IMR-90 (cell line): ENCODE measurements at regions not wholly inside any gene's neighbourhood (a gene's known extent, or its start where the extent isn't known, plus 50 kb on each side); places are given as distances from the start of the nearest gene placed in this dataset.

Experiments used
- ATAC-seq: fragments of 200-7000 bp; cut with Tn5 transposase; 2 replicates; pipeline ENCODE4 v1.9.1; 2020; ENCODE audit warnings: low read depth, mild to moderate bottlenecking, moderate library complexity
- BruUV-seq: library from RNA; stranded (reverse); fragments of 400-500 nt; replicated peaks from 2 replicates; lab custom pipeline; 2021; lab: Mats Ljungman, UMichigan
- CTCF ChIA-PET: fragments of 300-600 bp; formaldehyde crosslinking; extraction: SDS; loops from one replicate; lab custom pipeline; 2021; ENCODE audit warnings: antibody characterized with exemption; lab: Yijun Ruan, JAX
- POLR2A ChIA-PET: fragments of 300-600 bp; sonication (Branson Sonifier 250); formaldehyde crosslinking; loops from one replicate; lab custom pipeline; 2022; ENCODE audit warnings: antibody characterized with exemption; ENCODE audit not compliant: unreplicated experiment; lab: Charles Lee
- DNase-seq: peaks from one replicate; pipeline ENCODE4 v3.0.0; 2013
- H2AFZ ChIP-seq: replicated peaks from 2 replicates; pipeline ENCODE3; 2013; ENCODE audit warnings: low read length, mild to moderate bottlenecking; ENCODE audit not compliant: poor library complexity
- H2AK5ac ChIP-seq: 2 replicates; pipeline ENCODE4 v1.6.1; 2013; ENCODE audit warnings: low read depth, low read length, inconsistent platforms
- H2AK9ac ChIP-seq: replicated peaks from 2 replicates; pipeline ENCODE3; 2013; ENCODE audit warnings: mild to moderate bottlenecking, low read depth, low read length, moderate library complexity; ENCODE audit not compliant: poor library complexity
- H2BK120ac ChIP-seq: 2 replicates; pipeline ENCODE4 v1.6.1; 2013; ENCODE audit warnings: low read depth, low read length, inconsistent platforms
- H2BK15ac ChIP-seq: 3 replicates; pipeline ENCODE4 v1.6.1; 2013; ENCODE audit warnings: low read depth, low read length, inconsistent platforms
- H2BK20ac ChIP-seq: 2 replicates; pipeline ENCODE4 v1.6.1; 2013; ENCODE audit warnings: low read depth, mild to moderate bottlenecking, inconsistent platforms, low read length, moderate library complexity
- H2BK5ac ChIP-seq: 2 replicates; pipeline ENCODE4 v1.6.1; 2013; ENCODE audit warnings: mild to moderate bottlenecking, low read depth, low read length, inconsistent platforms; ENCODE audit not compliant: poor library complexity, severe bottlenecking
- H3K14ac ChIP-seq: replicated peaks from 2 replicates; pipeline ENCODE4 v1.6.1; 2013; ENCODE audit warnings: low read depth, low read length, inconsistent platforms
- H3K18ac ChIP-seq: 2 replicates; pipeline ENCODE4 v1.6.1; 2013; ENCODE audit warnings: low read depth, low read length, control low read depth
- H3K23ac ChIP-seq: 2 replicates; pipeline ENCODE4 v1.6.1; 2013; ENCODE audit warnings: low read depth, low read length, inconsistent platforms
- H3K27ac ChIP-seq: 2 replicates; pipeline ENCODE4 v1.5.1; 2013; ENCODE audit warnings: mild to moderate bottlenecking, control low read depth, low read length; ENCODE audit not compliant: insufficient read depth
- H3K27me3 ChIP-seq: 2 replicates; pipeline ENCODE4 v1.6.1; 2013; ENCODE audit warnings: low read length; ENCODE audit not compliant: control insufficient read depth, insufficient read depth
- H3K36me3 ChIP-seq: 2 replicates; pipeline ENCODE4 v1.6.1; 2013; ENCODE audit warnings: low read length, mixed read lengths; ENCODE audit not compliant: control insufficient read depth, insufficient read depth
- H3K4ac ChIP-seq: 2 replicates; pipeline ENCODE4 v1.6.1; 2013; ENCODE audit warnings: low read depth, low read length, inconsistent platforms
- H3K4me1 ChIP-seq: 2 replicates; pipeline ENCODE4 v1.6.1; 2013; ENCODE audit warnings: low read length, mixed read lengths; ENCODE audit not compliant: control insufficient read depth, insufficient read depth
- H3K4me2 ChIP-seq: 2 replicates; pipeline ENCODE4 v1.6.1; 2013; ENCODE audit warnings: low read depth, mild to moderate bottlenecking, control low read depth, low read length, moderate library complexity
- H3K4me3 ChIP-seq: 2 replicates; pipeline ENCODE4 v1.5.1; 2013; ENCODE audit warnings: low read depth, mild to moderate bottlenecking, control low read depth, low read length, moderate library complexity; ENCODE audit not compliant: insufficient read depth
- H3K56ac ChIP-seq: 2 replicates; pipeline ENCODE4 v1.6.1; 2013; ENCODE audit warnings: low read length, inconsistent platforms; ENCODE audit not compliant: insufficient read depth; ENCODE audit errors: extremely low read depth
- H3K79me1 ChIP-seq, 2 experiments: 2 replicates each; pipeline ENCODE4 v1.6.1; 2013; ENCODE audit warnings: low read length in 2 of 2, inconsistent platforms in 1 of 2, low read depth in 1 of 2
- H3K9ac ChIP-seq: 2 replicates; pipeline ENCODE4 v1.6.1; 2013; ENCODE audit warnings: low read depth, low read length, control low read depth
- H3K9me1 ChIP-seq: 2 replicates; pipeline ENCODE4 v1.6.1; 2013; ENCODE audit warnings: low read length, inconsistent platforms; ENCODE audit not compliant: insufficient read depth
- H3K9me3 ChIP-seq: 2 replicates; pipeline ENCODE4 v1.6.1; 2013; ENCODE audit warnings: low read length; ENCODE audit not compliant: control insufficient read depth, insufficient read depth
- H4K20me1 ChIP-seq: 2 replicates; pipeline ENCODE4 v1.6.1; 2013; ENCODE audit warnings: low read length, inconsistent platforms; ENCODE audit not compliant: insufficient read depth
- H4K5ac ChIP-seq: 2 replicates; pipeline ENCODE4 v1.6.1; 2013; ENCODE audit warnings: mild to moderate bottlenecking, low read depth, low read length, control low read depth
- H4K8ac ChIP-seq, 2 experiments: 2 replicates each; pipeline ENCODE4 v1.6.1; 2013; ENCODE audit warnings: low read depth in 2 of 2, low read length in 2 of 2, control low read depth in 1 of 2, inconsistent platforms in 1 of 2
- H4K91ac ChIP-seq: 2 replicates; pipeline ENCODE4 v1.6.1; 2013; ENCODE audit warnings: low read depth, low read length, inconsistent platforms; ENCODE audit not compliant: insufficient read depth
- BHLHE40 ChIP-seq: fragments of 150-350 bp; IDR thresholded peaks from 2 replicates; pipeline ENCODE4 v1.6.1; 2016; ENCODE audit warnings: mild to moderate bottlenecking, low read depth, low read length
- CEBPB ChIP-seq: IDR thresholded peaks from 2 replicates; pipeline ENCODE4 v1.6.1; 2012; ENCODE audit warnings: low read depth, low read length, improper control_type of control experiment
- CHD1 ChIP-seq: IDR thresholded peaks from 2 replicates; pipeline ENCODE4 v1.6.1; 2012; ENCODE audit warnings: low read depth, low read length, improper control_type of control experiment
- FOS ChIP-seq: fragments of 150-350 bp; IDR thresholded peaks from 2 replicates; pipeline ENCODE4 v1.6.1; 2016; ENCODE audit warnings: low read depth, low read length
- MAFK ChIP-seq: IDR thresholded peaks from 2 replicates; pipeline ENCODE4 v1.6.1; 2012; ENCODE audit warnings: low read depth, low read length, improper control_type of control experiment
- MAZ ChIP-seq: IDR thresholded peaks from 2 replicates; pipeline ENCODE4 v1.6.1; 2012; ENCODE audit warnings: low read depth, mild to moderate bottlenecking, low read length, improper control_type of control experiment, moderate library complexity, borderline replicate concordance
- MXI1 ChIP-seq: IDR thresholded peaks from 2 replicates; pipeline ENCODE4 v1.6.1; 2012; ENCODE audit warnings: low read depth, mild to moderate bottlenecking, low read length, moderate library complexity, borderline replicate concordance
- NFE2L2 ChIP-seq: fragments of 150-350 bp; IDR thresholded peaks from 2 replicates; pipeline ENCODE4 v1.6.1; 2016; ENCODE audit warnings: low read depth, mild to moderate bottlenecking, low read length
- POLR2A ChIP-seq: IDR thresholded peaks from 2 replicates; pipeline ENCODE4 v1.6.1; 2012; ENCODE audit warnings: mild to moderate bottlenecking, low read depth, low read length
- RCOR1 ChIP-seq: IDR thresholded peaks from 2 replicates; pipeline ENCODE4 v1.6.1; 2012; ENCODE audit warnings: mild to moderate bottlenecking, low read length, improper control_type of control experiment; ENCODE audit not compliant: insufficient replicate concordance
- RFX5 ChIP-seq: IDR thresholded peaks from 2 replicates; pipeline ENCODE4 v1.8.0; 2012; ENCODE audit warnings: low read depth, mild to moderate bottlenecking, low read length, moderate library complexity
- SMC3 ChIP-seq: fragments of 150-350 bp; IDR thresholded peaks from 2 replicates; pipeline ENCODE4 v1.6.1; 2016; ENCODE audit warnings: low read depth, mild to moderate bottlenecking, antibody characterized with exemption, low read length, moderate library complexity
- dilution Hi-C: fragments of 300-500 bp; cut with HindIII; formaldehyde crosslinking; loops from one replicate; pipeline ENCODE4 v1.14.3; 2018; ENCODE audit warnings: low sequenced_read_pairs; ENCODE audit not compliant: unreplicated experiment
- in situ Hi-C: fragments of 300-500 bp; cut with MboI; formaldehyde crosslinking; loops from 3 replicates; pipeline ENCODE4 v1.14.3; 2019; ENCODE audit warnings: low sequenced_read_pairs, inconsistent platforms, mixed read lengths
- intact Hi-C: fragments of 100-400 bp; cut with micrococcal nuclease; formaldehyde crosslinking; loops from 2 replicates; pipeline ENCODE4 v1.10.0; 2022
- TF ChIP-seq, protein P1 (sequence below): fragments of 150-350 bp; IDR thresholded peaks from 2 replicates; pipeline ENCODE4 v1.6.1; 2017; ENCODE audit warnings: mild to moderate bottlenecking, antibody characterized with exemption, low read length, low read depth
- TF ChIP-seq, protein P2 (sequence below): conservative IDR thresholded peaks from 2 replicates; pipeline ENCODE4 v1.5.1; 2012; ENCODE audit warnings: mild to moderate bottlenecking, low read depth, low read length, improper control_type of control experiment
- TF ChIP-seq, protein P3 (sequence below): fragments of 150-350 bp; IDR thresholded peaks from 2 replicates; pipeline ENCODE4 v1.6.1; 2016; ENCODE audit warnings: low read depth, mild to moderate bottlenecking, low read length, moderate library complexity, borderline replicate concordance

DNA sequence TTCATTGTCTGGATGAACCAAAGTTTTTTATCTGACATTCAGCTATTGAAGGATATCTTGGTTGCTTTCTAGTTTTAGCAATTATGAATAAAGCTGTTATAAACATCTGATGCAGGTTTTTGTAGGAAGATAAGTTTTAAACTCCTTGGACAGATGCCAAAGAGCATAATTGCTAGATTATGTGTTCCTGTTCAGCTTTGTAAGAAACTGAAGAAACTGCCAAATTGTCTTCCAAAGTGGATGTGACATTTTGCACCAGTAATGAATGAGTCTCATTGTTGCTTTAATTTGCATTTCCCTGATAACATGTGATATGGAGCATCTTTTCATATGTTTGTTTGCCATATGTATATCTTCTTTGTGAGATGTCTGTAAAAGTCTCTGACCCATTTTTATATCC is 239.9 kb upstream of the TTC14 start:
- H3K36me3 ChIP-seq, result no peaks in the 10 kb centered on the region
- no peaks in the 10 kb centered on the region for H3K27me3 ChIP-seq
- no peak overlapping the region for H2BK15ac ChIP-seq
- H3K23ac ChIP-seq, result no peak overlapping the region
- H2AFZ ChIP-seq, result no peak overlapping the region
- CTCF ChIA-PET, result no interaction called here
- BruUV-seq, result no TSS peak
- no peak overlapping the region for H2AK5ac ChIP-seq
- no peak overlapping the region for H3K56ac ChIP-seq
- H3K9me3 ChIP-seq, result no peaks in the 10 kb centered on the region
- dilution Hi-C loops, result no loop called here
- H3K9me1 ChIP-seq, result no peaks in the 10 kb centered on the region
- no peak overlapping the region for H3K4me3 ChIP-seq
- no peak overlapping the region for H3K18ac ChIP-seq
- no peak overlapping the region for H2BK120ac ChIP-seq
- intact Hi-C loops, result no loop called here
- no peak overlapping the region for H2AK9ac ChIP-seq
- POLR2A ChIA-PET, result no interaction called here
- H3K9ac ChIP-seq, result no peak overlapping the region
- no peaks in the 10 kb centered on the region for H4K20me1 ChIP-seq
- no peak overlapping the region for H4K5ac ChIP-seq
- H3K4ac ChIP-seq, result no peak overlapping the region
- H2BK20ac ChIP-seq, result no peak overlapping the region
- no peak overlapping the region for H4K8ac ChIP-seq
- no peak overlapping the region for H3K27ac ChIP-seq
- H3K4me1 ChIP-seq, result no peaks in the 10 kb centered on the region
- no peaks in the 10 kb centered on the region for H3K79me1 ChIP-seq
- no peak overlapping the region for H4K91ac ChIP-seq
- ATAC-seq (no peak), DNase-seq (no peak)
- no peak overlapping the region for H3K4me2 ChIP-seq
- TF ChIP-seq MXI1, result no peak
- TF ChIP-seq, protein P1, sequence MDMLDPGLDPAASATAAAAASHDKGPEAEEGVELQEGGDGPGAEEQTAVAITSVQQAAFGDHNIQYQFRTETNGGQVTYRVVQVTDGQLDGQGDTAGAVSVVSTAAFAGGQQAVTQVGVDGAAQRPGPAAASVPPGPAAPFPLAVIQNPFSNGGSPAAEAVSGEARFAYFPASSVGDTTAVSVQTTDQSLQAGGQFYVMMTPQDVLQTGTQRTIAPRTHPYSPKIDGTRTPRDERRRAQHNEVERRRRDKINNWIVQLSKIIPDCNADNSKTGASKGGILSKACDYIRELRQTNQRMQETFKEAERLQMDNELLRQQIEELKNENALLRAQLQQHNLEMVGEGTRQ, result no peak
- TF ChIP-seq BHLHE40, result no peak
- no peak for TF ChIP-seq CHD1
- no peak for TF ChIP-seq FOS
- TF ChIP-seq, protein P2, sequence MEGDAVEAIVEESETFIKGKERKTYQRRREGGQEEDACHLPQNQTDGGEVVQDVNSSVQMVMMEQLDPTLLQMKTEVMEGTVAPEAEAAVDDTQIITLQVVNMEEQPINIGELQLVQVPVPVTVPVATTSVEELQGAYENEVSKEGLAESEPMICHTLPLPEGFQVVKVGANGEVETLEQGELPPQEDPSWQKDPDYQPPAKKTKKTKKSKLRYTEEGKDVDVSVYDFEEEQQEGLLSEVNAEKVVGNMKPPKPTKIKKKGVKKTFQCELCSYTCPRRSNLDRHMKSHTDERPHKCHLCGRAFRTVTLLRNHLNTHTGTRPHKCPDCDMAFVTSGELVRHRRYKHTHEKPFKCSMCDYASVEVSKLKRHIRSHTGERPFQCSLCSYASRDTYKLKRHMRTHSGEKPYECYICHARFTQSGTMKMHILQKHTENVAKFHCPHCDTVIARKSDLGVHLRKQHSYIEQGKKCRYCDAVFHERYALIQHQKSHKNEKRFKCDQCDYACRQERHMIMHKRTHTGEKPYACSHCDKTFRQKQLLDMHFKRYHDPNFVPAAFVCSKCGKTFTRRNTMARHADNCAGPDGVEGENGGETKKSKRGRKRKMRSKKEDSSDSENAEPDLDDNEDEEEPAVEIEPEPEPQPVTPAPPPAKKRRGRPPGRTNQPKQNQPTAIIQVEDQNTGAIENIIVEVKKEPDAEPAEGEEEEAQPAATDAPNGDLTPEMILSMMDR, result no peak
- TF ChIP-seq CEBPB, result no peak
- no peak for TF ChIP-seq POLR2A
- TF ChIP-seq RFX5, result no peak
- no peak for TF ChIP-seq MAFK
- TF ChIP-seq, protein P3, sequence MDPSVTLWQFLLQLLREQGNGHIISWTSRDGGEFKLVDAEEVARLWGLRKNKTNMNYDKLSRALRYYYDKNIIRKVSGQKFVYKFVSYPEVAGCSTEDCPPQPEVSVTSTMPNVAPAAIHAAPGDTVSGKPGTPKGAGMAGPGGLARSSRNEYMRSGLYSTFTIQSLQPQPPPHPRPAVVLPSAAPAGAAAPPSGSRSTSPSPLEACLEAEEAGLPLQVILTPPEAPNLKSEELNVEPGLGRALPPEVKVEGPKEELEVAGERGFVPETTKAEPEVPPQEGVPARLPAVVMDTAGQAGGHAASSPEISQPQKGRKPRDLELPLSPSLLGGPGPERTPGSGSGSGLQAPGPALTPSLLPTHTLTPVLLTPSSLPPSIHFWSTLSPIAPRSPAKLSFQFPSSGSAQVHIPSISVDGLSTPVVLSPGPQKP, result no peak
- no peak for TF ChIP-seq MAZ
- TF ChIP-seq NFE2L2, result no peak
- TF ChIP-seq RCOR1, result no peak
- TF ChIP-seq SMC3, result no peak
- no peak overlapping the region for H2BK5ac ChIP-seq
- in situ Hi-C loops, result no loop called here
- H3K14ac ChIP-seq, result no peak overlapping the region
